GM23338 (cell line): ENCODE measurements at regions not wholly inside any gene's neighbourhood (a gene's known extent, or its start where the extent isn't known, plus 50 kb on each side); places are given as distances from the start of the nearest gene placed in this dataset.

Experiments
- ATAC-seq: fragments of 200-7000 bp; cut with Tn5 transposase; 3 replicates; pipeline ENCODE4 v1.9.1; 2020
- DNase-seq: peaks from one replicate; pipeline ENCODE4 v3.0.0-alpha.2; 2015; ENCODE audit warnings: low spot score
- H2AFZ ChIP-seq: fragments of 200-600 bp; sonication (generic); 2 replicates; pipeline ENCODE4 v1.8.0; 2016; ENCODE audit warnings: antibody characterized with exemption, mild to moderate bottlenecking, moderate library complexity
- H3F3A ChIP-seq: fragments of 200-600 bp; sonication (generic); replicated peaks from 2 replicates; pipeline ENCODE4 v1.8.0; 2017; ENCODE audit warnings: antibody characterized with exemption, mixed run types, low read depth
- H3K27ac ChIP-seq: fragments of 200-600 bp; sonication (generic); 2 replicates; pipeline ENCODE4 v1.6.1; 2016; ENCODE audit warnings: low read depth
- H3K27me3 ChIP-seq: fragments of 200-600 bp; sonication (generic); 2 replicates; pipeline ENCODE4 v1.8.0; 2016; ENCODE audit warnings: mild to moderate bottlenecking, mixed run types, moderate library complexity; ENCODE audit not compliant: insufficient read depth
- H3K36me3 ChIP-seq: fragments of 200-600 bp; sonication (generic); 2 replicates; pipeline ENCODE4 v1.8.0; 2016; ENCODE audit warnings: mild to moderate bottlenecking; ENCODE audit not compliant: insufficient read depth
- H3K4me1 ChIP-seq: fragments of 200-600 bp; sonication (generic); 2 replicates; pipeline ENCODE4 v1.8.0; 2016; ENCODE audit warnings: mild to moderate bottlenecking, moderate library complexity; ENCODE audit not compliant: insufficient read depth
- H3K4me2 ChIP-seq: fragments of 200-600 bp; sonication (generic); 2 replicates; pipeline ENCODE4 v1.7.1; 2017; ENCODE audit warnings: mixed run types
- H3K4me3 ChIP-seq: fragments of 200-600 bp; sonication (generic); 2 replicates; pipeline ENCODE4 v1.6.1; 2016; ENCODE audit warnings: mixed run types
- H3K79me2 ChIP-seq: fragments of 200-600 bp; sonication (generic); replicated peaks from 2 replicates; pipeline ENCODE4 v1.8.0; 2017; ENCODE audit warnings: mild to moderate bottlenecking; ENCODE audit not compliant: insufficient read depth
- H3K9me2 ChIP-seq: fragments of 200-600 bp; sonication (generic); 2 replicates; pipeline ENCODE4 v1.8.0; 2017; ENCODE audit not compliant: insufficient read depth
- H4K20me1 ChIP-seq: fragments of 200-600 bp; sonication (generic); replicated peaks from 2 replicates; pipeline ENCODE4 v1.8.0; 2017; ENCODE audit warnings: mild to moderate bottlenecking; ENCODE audit not compliant: insufficient read depth
- H3K27ac Mint-ChIP-seq: 2 replicates; pipeline ENCODE4 v1.8.0; 2020; ENCODE audit warnings: inconsistent platforms, mild to moderate bottlenecking, moderate library complexity, mixed read lengths
- H3K27me3 Mint-ChIP-seq: 3 replicates; pipeline ENCODE4 v1.8.0; 2022; ENCODE audit warnings: low read depth, mild to moderate bottlenecking, moderate library complexity, mixed read lengths, inconsistent platforms; ENCODE audit not compliant: insufficient read depth, poor library complexity
- H3K36me3 Mint-ChIP-seq: 3 replicates; pipeline ENCODE4 v1.8.0; 2021; ENCODE audit warnings: low read depth, mild to moderate bottlenecking, inconsistent platforms, moderate library complexity, mixed read lengths
- H3K4me1 Mint-ChIP-seq: 3 replicates; pipeline ENCODE4 v1.8.0; 2020; ENCODE audit warnings: mild to moderate bottlenecking, inconsistent platforms, mixed read lengths
- H3K4me3 Mint-ChIP-seq: 3 replicates; pipeline ENCODE4 v1.8.0; 2021; ENCODE audit warnings: moderate library complexity, mild to moderate bottlenecking, inconsistent platforms, mixed read lengths
- H3K9me3 Mint-ChIP-seq: 3 replicates; pipeline ENCODE4 v1.8.0; 2020; ENCODE audit warnings: moderate library complexity, mild to moderate bottlenecking, inconsistent platforms, mixed read lengths
- CREB1 ChIP-seq: fragments of 250-450 bp; sonication (Bioruptor Pico); IDR thresholded peaks from 2 replicates; pipeline ENCODE4 v1.5.0; 2020; ENCODE audit warnings: low read depth, mild to moderate bottlenecking, moderate library complexity
- CTCF ChIP-seq, 2 experiments: fragments of 200-600 bp in 1 of 2; sonication (generic) in 1 of 2; conservative IDR thresholded peaks; 2 replicates each; pipeline versions ENCODE4 v1.5.1 to v1.6.1; 2016 to 2017; ENCODE audit warnings: antibody characterized with exemption in 2 of 2, low read depth in 2 of 2, mild to moderate bottlenecking in 2 of 2, moderate library complexity in 1 of 2
- EZH2 ChIP-seq: fragments of 200-600 bp; sonication (generic); IDR thresholded peaks from one replicate; pipeline ENCODE4 v1.8.0; 2017; ENCODE audit warnings: antibody characterized with exemption, mild to moderate bottlenecking, low read depth; ENCODE audit not compliant: unreplicated experiment
- EZH2phosphoT487 ChIP-seq: fragments of 200-600 bp; sonication (generic); IDR thresholded peaks from one replicate; pipeline ENCODE4 v1.8.1; 2018; ENCODE audit warnings: antibody characterized with exemption; ENCODE audit not compliant: unreplicated experiment
- JUNB ChIP-seq: IDR thresholded peaks from one replicate; pipeline ENCODE4 v1.6.1; 2016; ENCODE audit warnings: antibody characterized with exemption; ENCODE audit not compliant: unreplicated experiment
- NANOG ChIP-seq: IDR thresholded peaks from 2 replicates; pipeline ENCODE4 v1.6.1; 2016; ENCODE audit warnings: antibody characterized with exemption, borderline replicate concordance
- POLR2AphosphoS5 ChIP-seq: IDR thresholded peaks from 2 replicates; pipeline ENCODE4 v1.6.1; 2016; ENCODE audit warnings: antibody characterized with exemption, low read depth
- STAT1 ChIP-seq: IDR thresholded peaks from one replicate; pipeline ENCODE4 v1.6.1; 2016; ENCODE audit warnings: antibody characterized with exemption; ENCODE audit not compliant: unreplicated experiment
- ZNF114 ChIP-seq: fragments of 250-450 bp; sonication (Bioruptor Pico); IDR thresholded peaks from 2 replicates; pipeline ENCODE4 v1.5.0; 2020; ENCODE audit warnings: mild to moderate bottlenecking, moderate library complexity
- ZNF331 ChIP-seq: fragments of 250-450 bp; sonication (Bioruptor Pico); IDR thresholded peaks from 2 replicates; pipeline ENCODE4 v1.5.0; 2020; ENCODE audit warnings: low read depth, mild to moderate bottlenecking, moderate library complexity
- ZNF462 ChIP-seq: fragments of 250-450 bp; sonication (Bioruptor Pico); IDR thresholded peaks from 2 replicates; pipeline ENCODE4 v1.5.0; 2020; ENCODE audit warnings: mild to moderate bottlenecking, moderate library complexity
- TF ChIP-seq, protein P1 (sequence below): IDR thresholded peaks from 2 replicates; pipeline ENCODE4 v1.6.1; 2016; ENCODE audit warnings: antibody characterized with exemption
- TF ChIP-seq, protein P2 (sequence below): IDR thresholded peaks from one replicate; pipeline ENCODE4 v1.6.1; 2018; ENCODE audit warnings: antibody characterized with exemption; ENCODE audit not compliant: unreplicated experiment

DNA sequence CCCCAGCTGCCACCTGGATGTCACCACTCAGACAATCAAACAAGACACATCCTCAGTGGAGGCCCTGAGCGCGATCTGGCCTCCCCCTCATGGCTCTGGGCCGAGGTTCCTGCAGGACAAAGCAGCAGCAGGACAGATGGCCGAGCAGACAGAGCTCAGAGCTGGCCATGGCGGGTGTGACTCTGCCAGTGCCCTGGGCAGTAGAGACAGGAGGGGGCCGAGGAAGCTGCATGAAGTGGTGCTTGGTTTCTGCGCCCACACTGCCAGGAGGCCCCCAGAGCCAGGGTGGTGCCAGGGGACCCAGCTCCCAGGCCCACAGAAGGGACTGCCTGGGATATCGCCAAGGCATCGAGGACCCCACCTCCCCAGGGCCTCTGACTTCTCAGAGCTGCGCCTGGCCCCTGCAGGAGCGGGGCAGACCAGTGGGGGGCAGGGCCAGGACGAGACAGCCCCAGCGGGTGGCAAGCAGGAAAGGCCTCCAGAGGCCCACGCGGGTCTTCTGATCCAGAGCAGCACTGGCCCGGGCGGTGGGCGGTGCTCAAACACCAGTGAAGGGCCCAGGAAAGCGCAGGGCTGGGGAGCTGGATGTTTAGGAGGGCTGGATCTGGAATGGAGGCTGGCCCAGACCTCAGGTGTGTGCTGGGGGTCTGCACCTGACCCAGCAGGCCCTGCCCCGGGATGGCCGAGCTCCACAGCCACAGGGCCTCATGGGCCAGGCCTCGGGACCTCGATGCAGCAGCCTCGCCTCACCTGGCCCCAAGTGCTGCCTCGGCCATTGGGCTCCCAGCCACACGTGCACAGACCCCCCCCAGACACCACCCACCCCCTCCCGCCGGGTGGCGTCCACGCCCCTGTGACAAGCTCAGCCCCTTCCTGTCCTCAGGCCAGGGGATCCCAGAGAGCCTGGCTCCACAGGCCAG is 76.0 kb downstream of the GOLGA8G start:
- Mint-ChIP-seq H3K27ac (no peak overlapping the region), H3K4me3 (no peak overlapping the region; the same call in 2 of the 3 replicates), H3K36me3 (no peaks in the 10 kb centered on the region), H3K9me3 (no peaks in the 10 kb centered on the region), H3K4me1 (0 out of 3 replicates have a peak, but pooled peaks cover 4% of the 10 kb centered on the region), H3K27me3 (peaks cover 11% of the 10 kb centered on the region)
- Histone ChIP-seq H3F3A (no peaks in the 10 kb centered on the region), H3K4me1 (no peaks in the 10 kb centered on the region), H3K36me3 (no peaks in the 10 kb centered on the region), H3K4me3 (no peak overlapping the region), H4K20me1 (no peaks in the 10 kb centered on the region), H2AFZ (no peak overlapping the region), H3K27ac (no peak overlapping the region), H3K27me3 (peaks cover 11% of the 10 kb centered on the region), H3K4me2 (no peak overlapping the region), H3K79me2 (no peaks in the 10 kb centered on the region), H3K9me2 (no peaks in the 10 kb centered on the region)
- DNase-seq (peak; percentile 33), ATAC-seq (no peak)
- TF ChIP-seq ZNF462 (CRISPR knock-in tag), result no peak
- TF ChIP-seq STAT1, result no peak
- TF ChIP-seq EZH2phosphoT487, result no peak
- TF ChIP-seq EZH2, result no peak
- TF ChIP-seq, protein P1, sequence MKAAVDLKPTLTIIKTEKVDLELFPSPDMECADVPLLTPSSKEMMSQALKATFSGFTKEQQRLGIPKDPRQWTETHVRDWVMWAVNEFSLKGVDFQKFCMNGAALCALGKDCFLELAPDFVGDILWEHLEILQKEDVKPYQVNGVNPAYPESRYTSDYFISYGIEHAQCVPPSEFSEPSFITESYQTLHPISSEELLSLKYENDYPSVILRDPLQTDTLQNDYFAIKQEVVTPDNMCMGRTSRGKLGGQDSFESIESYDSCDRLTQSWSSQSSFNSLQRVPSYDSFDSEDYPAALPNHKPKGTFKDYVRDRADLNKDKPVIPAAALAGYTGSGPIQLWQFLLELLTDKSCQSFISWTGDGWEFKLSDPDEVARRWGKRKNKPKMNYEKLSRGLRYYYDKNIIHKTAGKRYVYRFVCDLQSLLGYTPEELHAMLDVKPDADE, result no peak
- TF ChIP-seq ZNF114 (CRISPR knock-in tag), result no peak
- TF ChIP-seq CTCF (conservative IDR thresholded peaks at IDR 0.05; ENCODE audit: low read depth in 2 of 2), result no peak; a peak in 1 of 4 replicates
- TF ChIP-seq POLR2AphosphoS5, result no peak
- TF ChIP-seq, protein P2, sequence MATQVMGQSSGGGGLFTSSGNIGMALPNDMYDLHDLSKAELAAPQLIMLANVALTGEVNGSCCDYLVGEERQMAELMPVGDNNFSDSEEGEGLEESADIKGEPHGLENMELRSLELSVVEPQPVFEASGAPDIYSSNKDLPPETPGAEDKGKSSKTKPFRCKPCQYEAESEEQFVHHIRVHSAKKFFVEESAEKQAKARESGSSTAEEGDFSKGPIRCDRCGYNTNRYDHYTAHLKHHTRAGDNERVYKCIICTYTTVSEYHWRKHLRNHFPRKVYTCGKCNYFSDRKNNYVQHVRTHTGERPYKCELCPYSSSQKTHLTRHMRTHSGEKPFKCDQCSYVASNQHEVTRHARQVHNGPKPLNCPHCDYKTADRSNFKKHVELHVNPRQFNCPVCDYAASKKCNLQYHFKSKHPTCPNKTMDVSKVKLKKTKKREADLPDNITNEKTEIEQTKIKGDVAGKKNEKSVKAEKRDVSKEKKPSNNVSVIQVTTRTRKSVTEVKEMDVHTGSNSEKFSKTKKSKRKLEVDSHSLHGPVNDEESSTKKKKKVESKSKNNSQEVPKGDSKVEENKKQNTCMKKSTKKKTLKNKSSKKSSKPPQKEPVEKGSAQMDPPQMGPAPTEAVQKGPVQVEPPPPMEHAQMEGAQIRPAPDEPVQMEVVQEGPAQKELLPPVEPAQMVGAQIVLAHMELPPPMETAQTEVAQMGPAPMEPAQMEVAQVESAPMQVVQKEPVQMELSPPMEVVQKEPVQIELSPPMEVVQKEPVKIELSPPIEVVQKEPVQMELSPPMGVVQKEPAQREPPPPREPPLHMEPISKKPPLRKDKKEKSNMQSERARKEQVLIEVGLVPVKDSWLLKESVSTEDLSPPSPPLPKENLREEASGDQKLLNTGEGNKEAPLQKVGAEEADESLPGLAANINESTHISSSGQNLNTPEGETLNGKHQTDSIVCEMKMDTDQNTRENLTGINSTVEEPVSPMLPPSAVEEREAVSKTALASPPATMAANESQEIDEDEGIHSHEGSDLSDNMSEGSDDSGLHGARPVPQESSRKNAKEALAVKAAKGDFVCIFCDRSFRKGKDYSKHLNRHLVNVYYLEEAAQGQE, result no peak
- no peak for TF ChIP-seq ZNF331 (CRISPR knock-in tag)
- no peak for TF ChIP-seq CREB1
- TF ChIP-seq JUNB, result no peak
- no peak for TF ChIP-seq NANOG
